ENCODE measurements at regions not wholly inside any gene's neighbourhood (a gene's known extent, or its start where the extent isn't known, plus 50 kb on each side); places are given as distances from the start of the nearest gene placed in this dataset.

DNA sequence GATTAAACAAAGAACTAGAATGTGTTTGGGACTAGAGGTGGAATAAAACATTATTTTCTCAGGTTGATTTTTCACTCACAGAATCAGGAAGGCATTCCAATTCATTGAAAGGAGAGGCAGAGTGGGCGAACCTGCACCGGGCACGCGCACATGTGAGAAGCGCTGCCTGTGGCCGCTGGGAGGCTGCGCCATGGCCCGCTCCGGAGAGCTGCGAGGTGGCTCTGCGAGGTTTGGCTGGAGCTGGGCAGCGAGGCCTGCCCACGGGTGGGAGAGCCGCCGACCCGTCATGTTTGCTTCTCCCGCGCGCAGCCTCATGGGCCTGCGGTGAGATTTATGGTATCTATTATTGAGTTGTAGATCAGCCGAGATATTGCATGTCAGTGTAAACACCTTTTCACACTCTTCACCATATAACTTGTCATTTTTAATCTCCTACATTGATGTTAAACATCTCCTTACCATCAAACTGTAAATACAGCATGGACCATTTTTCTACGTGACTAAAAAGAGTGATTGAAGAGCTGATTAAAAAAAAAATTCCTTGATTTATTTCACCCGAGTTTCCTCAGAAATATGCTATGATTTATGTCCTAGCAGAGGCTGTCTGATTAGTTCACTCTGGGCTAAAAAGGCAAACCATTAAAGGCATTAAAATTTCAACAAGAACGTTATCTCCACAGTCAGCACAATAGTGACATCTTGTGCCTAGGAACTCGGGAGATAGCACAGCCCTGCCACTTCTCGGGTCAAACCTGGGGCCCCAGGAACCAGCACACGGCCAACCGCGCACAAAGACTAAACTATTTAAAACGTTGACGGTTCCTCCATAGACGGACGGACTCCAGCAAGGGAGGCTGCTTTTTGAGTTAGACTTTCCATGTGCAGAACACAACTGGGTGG lies 96.6 kb upstream of the RNF32 start:
- Mint-ChIP-seq H3K27ac (no peak overlapping the region), H3K4me3 (no peak overlapping the region), H3K4me1 (ENCODE audit: low read depth) (no peaks in the 10 kb centered on the region), H3K36me3 (ENCODE audit: low read depth) (no peaks in the 10 kb centered on the region), H3K27me3 (ENCODE audit: insufficient read depth) (peaks cover 4% of the 10 kb centered on the region), H3K9me3 (no peaks in the 10 kb centered on the region)
- intact Hi-C loops (cut with micrococcal nuclease), result no loop called here
- no peak for DNase-seq (ENCODE audit: low spot score)

DNA sequence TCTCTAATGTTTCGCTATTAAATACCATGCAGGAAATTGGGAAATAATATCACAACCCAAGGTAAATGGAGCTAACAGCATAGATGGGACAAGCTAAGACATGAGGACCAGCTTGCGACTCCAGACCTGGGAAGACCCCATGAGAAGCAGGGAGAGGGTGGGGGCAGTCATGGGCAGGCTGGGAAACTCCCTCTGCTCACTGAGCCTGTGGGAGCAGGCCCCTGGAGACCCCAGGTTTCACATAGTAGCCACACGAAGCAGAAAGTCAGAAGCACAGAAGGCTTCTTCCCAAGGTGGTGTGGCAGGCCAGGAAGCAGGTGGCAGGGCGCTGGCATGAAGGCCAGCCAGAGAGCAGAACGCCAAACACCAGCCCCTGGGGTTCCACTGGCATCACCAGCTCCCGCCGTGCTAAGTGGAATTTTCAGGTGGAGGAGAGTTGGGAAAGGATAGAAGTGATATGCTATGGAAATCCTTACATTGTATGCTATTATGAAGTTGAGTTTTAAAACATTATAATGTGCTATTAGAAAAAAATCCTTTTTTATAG lies 99.9 kb upstream of the RNF32 start:
- intact Hi-C loops (cut with micrococcal nuclease), result no loop called here
- Mint-ChIP-seq H3K36me3 (ENCODE audit: low read depth) (no peaks in the 10 kb centered on the region), H3K27me3 (ENCODE audit: insufficient read depth) (peaks cover 5% of the 10 kb centered on the region), H3K4me3 (no peak overlapping the region), H3K9me3 (no peaks in the 10 kb centered on the region), H3K27ac (no peak overlapping the region), H3K4me1 (ENCODE audit: low read depth) (no peaks in the 10 kb centered on the region)
- no peak for DNase-seq (ENCODE audit: low spot score)

GRCh38 chr7:156539999-156540398 lies 100.6 kb upstream of the RNF32 start:
- intact Hi-C loops (cut with micrococcal nuclease), result no loop called here
- Mint-ChIP-seq H3K4me1 (ENCODE audit: low read depth) (no peaks in the 10 kb centered on the region), H3K36me3 (ENCODE audit: low read depth) (no peaks in the 10 kb centered on the region), H3K27ac (no peak overlapping the region), H3K9me3 (no peaks in the 10 kb centered on the region), H3K4me3 (no peak overlapping the region), H3K27me3 (ENCODE audit: insufficient read depth) (peaks cover 5% of the 10 kb centered on the region)
- no peak for DNase-seq (ENCODE audit: low spot score)

DNA sequence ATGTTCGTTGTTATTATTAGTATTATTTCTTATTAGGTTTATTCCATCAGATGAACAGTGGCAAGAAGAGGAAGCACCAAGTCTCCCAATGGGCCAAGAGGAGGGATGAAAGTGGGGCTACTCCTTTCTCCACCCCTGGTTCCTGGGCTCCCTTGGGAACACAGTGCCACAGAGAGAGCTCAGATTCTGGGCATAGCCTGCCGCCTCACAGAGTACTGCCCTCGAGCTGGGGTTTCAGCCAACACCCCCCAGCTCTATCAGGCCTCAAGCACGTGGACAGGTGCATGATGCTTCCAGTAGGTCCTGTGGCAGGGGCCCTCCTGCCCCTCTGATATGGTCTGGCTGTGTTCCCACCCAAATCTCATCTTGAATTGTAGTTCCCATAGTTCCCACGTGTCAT lies 103.6 kb upstream of the RNF32 start:
- Mint-ChIP-seq H3K4me3 (no peak overlapping the region), H3K36me3 (ENCODE audit: low read depth) (no peaks in the 10 kb centered on the region), H3K4me1 (ENCODE audit: low read depth) (no peaks in the 10 kb centered on the region), H3K27ac (no peak overlapping the region), H3K27me3 (ENCODE audit: insufficient read depth) (peaks cover 5% of the 10 kb centered on the region), H3K9me3 (no peaks in the 10 kb centered on the region)
- intact Hi-C loops (cut with micrococcal nuclease), result no loop called here
- DNase-seq (ENCODE audit: low spot score), result no peak

- no peaks in the 10 kb centered on the region for H3K9me3 Mint-ChIP-seq
- H3K4me3 Mint-ChIP-seq, result no peak overlapping the region
- H3K36me3 Mint-ChIP-seq (ENCODE audit: low read depth), result no peaks in the 10 kb centered on the region
- intact Hi-C loops (cut with micrococcal nuclease), result no loop called here
- peaks cover 4% of the 10 kb centered on the region for H3K27me3 Mint-ChIP-seq (ENCODE audit: insufficient read depth)
- H3K4me1 Mint-ChIP-seq (ENCODE audit: low read depth), result no peaks in the 10 kb centered on the region
- no peak overlapping the region for H3K27ac Mint-ChIP-seq
- DNase-seq (ENCODE audit: low spot score), result no peak
Observed at GRCh38 chr7:156534925-156535324, 105.6 kb upstream of the RNF32 start.

GRCh38 chr7:156533964-156534363 lies 106.6 kb upstream of the RNF32 start:
- Mint-ChIP-seq H3K27ac (no peak overlapping the region), H3K4me3 (no peak overlapping the region), H3K36me3 (ENCODE audit: low read depth) (no peaks in the 10 kb centered on the region), H3K4me1 (ENCODE audit: low read depth) (no peaks in the 10 kb centered on the region), H3K9me3 (no peaks in the 10 kb centered on the region), H3K27me3 (ENCODE audit: insufficient read depth) (peaks cover 6% of the 10 kb centered on the region)
- no peak for DNase-seq (ENCODE audit: low spot score)
- intact Hi-C loops (cut with micrococcal nuclease), result no loop called here

DNA sequence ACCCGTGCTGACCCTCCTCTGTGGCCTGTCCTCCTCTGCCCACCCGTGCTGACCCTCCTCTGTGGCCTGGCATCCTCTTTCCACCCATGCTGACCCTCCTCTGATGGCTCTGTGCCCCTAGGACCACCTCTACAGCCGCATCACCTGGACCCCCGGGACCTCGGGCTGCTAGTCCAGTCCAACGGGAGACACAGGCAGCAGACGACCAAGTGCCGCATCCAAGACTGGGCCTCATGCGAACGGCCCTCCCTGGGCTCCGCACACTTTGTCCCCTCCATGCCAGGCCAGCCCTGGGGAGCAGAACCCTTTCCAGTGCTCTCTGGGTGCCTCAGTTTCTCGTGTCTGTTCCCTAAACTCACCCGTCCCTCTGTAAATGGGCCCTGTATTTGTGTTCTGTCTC lies 107.2 kb upstream of the RNF32 start:
- Mint-ChIP-seq H3K4me1 (ENCODE audit: low read depth) (no peaks in the 10 kb centered on the region), H3K9me3 (no peaks in the 10 kb centered on the region), H3K27me3 (ENCODE audit: insufficient read depth) (peaks cover 7% of the 10 kb centered on the region), H3K27ac (no peak overlapping the region), H3K36me3 (ENCODE audit: low read depth) (no peaks in the 10 kb centered on the region), H3K4me3 (no peak overlapping the region)
- intact Hi-C loops (cut with micrococcal nuclease), result no loop called here
- no peak for DNase-seq (ENCODE audit: low spot score)

GRCh38 chr7:156532016-156532602 lies 108.5 kb upstream of the RNF32 start:
- Mint-ChIP-seq H3K9me3 (no peaks in the 10 kb centered on the region), H3K4me3 (no peak overlapping the region), H3K27me3 (ENCODE audit: insufficient read depth) (peaks cover 15% of the 10 kb centered on the region), H3K36me3 (ENCODE audit: low read depth) (no peaks in the 10 kb centered on the region), H3K27ac (no peak overlapping the region), H3K4me1 (ENCODE audit: low read depth) (no peaks in the 10 kb centered on the region)
- no peak for DNase-seq (ENCODE audit: low spot score)
- intact Hi-C loops (cut with micrococcal nuclease), result no loop called here

- Mint-ChIP-seq H3K36me3 (ENCODE audit: low read depth) (no peaks in the 10 kb centered on the region), H3K27me3 (ENCODE audit: insufficient read depth) (peaks cover 20% of the 10 kb centered on the region), H3K27ac (no peak overlapping the region), H3K4me3 (no peak overlapping the region), H3K9me3 (no peaks in the 10 kb centered on the region), H3K4me1 (ENCODE audit: low read depth) (no peaks in the 10 kb centered on the region)
- intact Hi-C loops (cut with micrococcal nuclease), result no loop called here
- no peak for DNase-seq (ENCODE audit: low spot score)
Observed at GRCh38 chr7:156529956-156530355, 110.6 kb upstream of the RNF32 start.

DNA sequence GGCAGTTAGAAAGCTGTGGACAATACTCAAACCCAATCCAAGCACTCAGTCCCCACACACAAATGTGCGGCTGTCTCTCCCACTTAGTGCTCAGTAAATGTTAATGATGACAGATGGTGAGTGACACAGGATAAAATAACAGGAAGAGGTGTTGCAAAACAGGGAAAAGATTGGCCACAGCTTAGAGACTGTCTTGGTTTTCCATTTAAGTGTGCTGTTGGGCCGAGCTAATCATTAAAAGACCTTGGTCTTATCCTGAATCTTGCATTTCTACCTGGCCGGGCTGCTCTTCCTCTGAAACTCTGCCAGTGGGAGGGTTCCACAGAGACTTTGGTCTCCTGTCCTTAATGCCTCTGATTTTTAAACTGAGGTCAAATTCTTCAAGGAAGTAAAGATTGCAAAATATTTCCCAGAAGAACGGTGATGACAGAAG lies 113.1 kb upstream of the RNF32 start:
- Mint-ChIP-seq H3K27me3 (ENCODE audit: insufficient read depth) (peaks cover 20% of the 10 kb centered on the region), H3K9me3 (no peaks in the 10 kb centered on the region), H3K36me3 (ENCODE audit: low read depth) (no peaks in the 10 kb centered on the region), H3K4me1 (ENCODE audit: low read depth) (no peaks in the 10 kb centered on the region), H3K27ac (no peak overlapping the region), H3K4me3 (no peak overlapping the region)
- intact Hi-C loops (cut with micrococcal nuclease), result no loop called here
- DNase-seq (ENCODE audit: low spot score), result no peak

DNA sequence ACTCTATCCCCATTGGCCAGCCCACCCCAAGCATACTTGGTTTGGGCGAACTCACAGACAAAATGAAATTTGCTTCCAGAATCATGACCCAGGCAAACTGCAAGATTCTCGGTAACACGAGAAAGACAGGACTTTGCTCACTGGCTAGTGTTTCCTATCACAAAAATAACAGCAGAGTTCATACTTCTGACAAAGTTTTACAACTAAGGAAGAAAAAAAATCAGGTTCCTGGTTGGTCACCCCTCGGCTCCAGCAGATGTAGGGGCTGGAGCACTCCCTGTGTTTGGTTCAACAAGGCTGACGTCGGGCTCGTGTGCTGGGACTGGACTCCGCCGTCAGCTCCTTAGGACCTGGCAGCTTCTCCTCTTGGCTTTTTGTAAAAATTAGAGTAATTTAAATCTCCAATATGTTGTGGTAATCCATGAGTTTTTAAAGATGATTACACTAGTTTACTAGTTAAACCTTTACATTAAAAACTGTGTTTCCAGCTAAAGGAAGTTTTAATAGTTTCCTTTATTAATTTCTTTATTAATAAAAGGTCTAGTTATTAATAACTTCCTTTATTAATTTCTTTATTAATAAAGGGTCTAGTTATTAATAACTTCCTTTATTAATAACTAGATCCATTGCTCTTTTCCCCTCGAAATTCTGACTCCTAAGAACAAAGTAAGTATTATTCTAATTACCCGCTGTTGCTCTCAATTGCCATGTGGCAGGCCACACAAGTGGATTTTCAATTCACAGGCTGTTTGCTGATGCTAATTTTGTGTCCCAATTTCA lies 115.6 kb upstream of the RNF32 start:
- DNase-seq (ENCODE audit: low spot score), result no peak
- H3K27me3 Mint-ChIP-seq (ENCODE audit: insufficient read depth), result peaks cover 26% of the 10 kb centered on the region
- H3K4me3 Mint-ChIP-seq, result no peak overlapping the region
- H3K4me1 Mint-ChIP-seq (ENCODE audit: low read depth), result no peaks in the 10 kb centered on the region
- intact Hi-C loops (cut with micrococcal nuclease), result no loop called here
- no peaks in the 10 kb centered on the region for H3K36me3 Mint-ChIP-seq (ENCODE audit: low read depth)
- no peaks in the 10 kb centered on the region for H3K9me3 Mint-ChIP-seq
- H3K27ac Mint-ChIP-seq, result no peak overlapping the region

GRCh38 chr7:156523447-156524048 lies 117.0 kb upstream of the RNF32 start:
- Mint-ChIP-seq H3K4me1 (ENCODE audit: low read depth) (no peaks in the 10 kb centered on the region), H3K4me3 (no peak overlapping the region), H3K9me3 (no peaks in the 10 kb centered on the region), H3K27ac (no peak overlapping the region), H3K36me3 (ENCODE audit: low read depth) (no peaks in the 10 kb centered on the region), H3K27me3 (ENCODE audit: insufficient read depth) (peaks cover 20% of the 10 kb centered on the region)
- intact Hi-C loops (cut with micrococcal nuclease), result no loop called here
- DNase-seq (ENCODE audit: low spot score), result no peak

Measured in activated T-helper 1 cell treated with anti-CD3 and anti-CD28 coated beads, Interleukin-12 subunit alpha, Interleukin-12 subunit beta, Interleukin-2, Interleukin-4 antibody, amounts not matched to agents 30 ng/mL and 10 ng/mL and 1 ng/mL, durations not matched to agents 14 hours and 24 hours and 36 hours (primary cell).